ENCODE measurements at regions not wholly inside any gene's neighbourhood (a gene's known extent, or its start where the extent isn't known, plus 50 kb on each side); places are given as distances from the start of the nearest gene placed in this dataset.

DNA sequence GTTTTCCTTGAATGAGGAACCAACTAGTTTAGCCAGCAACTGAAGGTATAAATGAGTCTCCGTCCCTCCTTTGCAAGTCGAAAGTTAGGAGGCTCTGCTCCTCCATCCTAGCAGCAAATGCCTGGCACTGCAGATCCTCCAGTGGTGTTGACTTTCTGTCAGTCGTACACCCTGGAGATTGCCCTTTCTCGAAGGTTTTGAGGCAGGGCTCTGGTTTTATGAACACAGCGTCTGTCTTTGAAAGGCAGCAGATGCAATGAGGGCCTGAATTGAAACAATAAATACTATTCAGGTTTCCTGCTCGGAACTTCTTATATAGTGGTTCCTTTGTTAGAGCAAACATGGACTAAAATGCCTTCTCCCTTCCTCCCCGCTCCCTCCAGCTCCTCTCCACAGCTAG, 284.0 kb downstream of the TMEM38B start:
- Histone ChIP-seq H4K20me1 (ENCODE audit: insufficient read depth) (no peaks in the 10 kb centered on the region), H3K27ac (ENCODE audit: low read length) (no peak overlapping the region), H3K79me2 (replicated peaks; ENCODE audit: insufficient read depth, low read length) (no peaks in the 10 kb centered on the region), H3F3A (ENCODE audit: insufficient read depth, low read length, poor library complexity, severe bottlenecking) (no peaks in the 10 kb centered on the region), H3K4me2 (ENCODE audit: low read length) (no peak overlapping the region), H3K27me3 (ENCODE audit: insufficient read depth, low read depth, low read length) (no peaks in the 10 kb centered on the region), H3K9me3 (ENCODE audit: low read length) (no peaks in the 10 kb centered on the region), H2AFZ (ENCODE audit: low read depth, low read length) (no peak overlapping the region), H3K9me2 (ENCODE audit: insufficient read depth, low read length) (no peaks in the 10 kb centered on the region), H3K4me3 (ENCODE audit: low read length) (no peak overlapping the region), H3K9ac (ENCODE audit: low read length) (no peak overlapping the region), H3K36me3 (ENCODE audit: insufficient read depth, low read length) (no peaks in the 10 kb centered on the region)
- TF ChIP-seq RAD21 (conservative IDR thresholded peaks at IDR 0.05): no peak
- TF ChIP-seq, protein P1, sequence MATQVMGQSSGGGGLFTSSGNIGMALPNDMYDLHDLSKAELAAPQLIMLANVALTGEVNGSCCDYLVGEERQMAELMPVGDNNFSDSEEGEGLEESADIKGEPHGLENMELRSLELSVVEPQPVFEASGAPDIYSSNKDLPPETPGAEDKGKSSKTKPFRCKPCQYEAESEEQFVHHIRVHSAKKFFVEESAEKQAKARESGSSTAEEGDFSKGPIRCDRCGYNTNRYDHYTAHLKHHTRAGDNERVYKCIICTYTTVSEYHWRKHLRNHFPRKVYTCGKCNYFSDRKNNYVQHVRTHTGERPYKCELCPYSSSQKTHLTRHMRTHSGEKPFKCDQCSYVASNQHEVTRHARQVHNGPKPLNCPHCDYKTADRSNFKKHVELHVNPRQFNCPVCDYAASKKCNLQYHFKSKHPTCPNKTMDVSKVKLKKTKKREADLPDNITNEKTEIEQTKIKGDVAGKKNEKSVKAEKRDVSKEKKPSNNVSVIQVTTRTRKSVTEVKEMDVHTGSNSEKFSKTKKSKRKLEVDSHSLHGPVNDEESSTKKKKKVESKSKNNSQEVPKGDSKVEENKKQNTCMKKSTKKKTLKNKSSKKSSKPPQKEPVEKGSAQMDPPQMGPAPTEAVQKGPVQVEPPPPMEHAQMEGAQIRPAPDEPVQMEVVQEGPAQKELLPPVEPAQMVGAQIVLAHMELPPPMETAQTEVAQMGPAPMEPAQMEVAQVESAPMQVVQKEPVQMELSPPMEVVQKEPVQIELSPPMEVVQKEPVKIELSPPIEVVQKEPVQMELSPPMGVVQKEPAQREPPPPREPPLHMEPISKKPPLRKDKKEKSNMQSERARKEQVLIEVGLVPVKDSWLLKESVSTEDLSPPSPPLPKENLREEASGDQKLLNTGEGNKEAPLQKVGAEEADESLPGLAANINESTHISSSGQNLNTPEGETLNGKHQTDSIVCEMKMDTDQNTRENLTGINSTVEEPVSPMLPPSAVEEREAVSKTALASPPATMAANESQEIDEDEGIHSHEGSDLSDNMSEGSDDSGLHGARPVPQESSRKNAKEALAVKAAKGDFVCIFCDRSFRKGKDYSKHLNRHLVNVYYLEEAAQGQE (IDR thresholded peaks at IDR 0.05; ENCODE audit: borderline replicate concordance): no peak

DNA sequence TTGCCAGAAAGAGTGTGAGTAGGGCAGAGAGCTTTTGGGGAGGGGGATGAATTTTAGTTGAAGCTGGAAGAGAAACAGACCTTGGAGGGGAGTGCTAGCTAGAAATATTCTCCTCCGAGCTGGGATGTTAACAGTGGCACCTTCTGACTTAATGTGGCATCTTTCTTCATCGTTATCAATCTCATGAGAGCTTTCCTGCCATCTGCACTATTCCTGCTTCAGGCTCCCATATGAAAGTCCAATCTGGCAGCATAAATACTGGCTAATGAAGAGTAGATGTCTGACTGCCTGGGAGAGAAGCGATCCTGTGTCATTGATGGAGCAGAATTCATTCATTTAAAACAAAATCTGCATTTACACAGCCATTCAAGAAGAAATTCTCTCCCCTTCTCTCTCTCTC, 284.5 kb downstream of the TMEM38B start:
- H3K9me3 ChIP-seq (ENCODE audit: low read length): no peaks in the 10 kb centered on the region
- no peak overlapping the region for H3K9ac ChIP-seq (ENCODE audit: low read length)
- H3K4me3 ChIP-seq (ENCODE audit: low read length): no peak overlapping the region
- H3K9me2 ChIP-seq (ENCODE audit: insufficient read depth, low read length): no peaks in the 10 kb centered on the region
- TF ChIP-seq RAD21 (conservative IDR thresholded peaks at IDR 0.05) (no peak), SMC3 (conservative IDR thresholded peaks at IDR 0.05; ENCODE audit: poor library complexity) (no peak), EP300 (conservative IDR thresholded peaks at IDR 0.05; ENCODE audit: poor library complexity, severe bottlenecking) (no peak), MXI1 (conservative IDR thresholded peaks at IDR 0.05; ENCODE audit: poor library complexity, severe bottlenecking) (no peak), POLR2AphosphoS5 (IDR thresholded peaks at IDR 0.05) (no peak), TAF1 (IDR thresholded peaks at IDR 0.05; ENCODE audit: low read depth) (no peak), EZH2 (IDR thresholded peaks at IDR 0.05; ENCODE audit: borderline replicate concordance, insufficient read depth, low read length, poor library complexity, severe bottlenecking) (no peak)
- TF ChIP-seq, protein P2, sequence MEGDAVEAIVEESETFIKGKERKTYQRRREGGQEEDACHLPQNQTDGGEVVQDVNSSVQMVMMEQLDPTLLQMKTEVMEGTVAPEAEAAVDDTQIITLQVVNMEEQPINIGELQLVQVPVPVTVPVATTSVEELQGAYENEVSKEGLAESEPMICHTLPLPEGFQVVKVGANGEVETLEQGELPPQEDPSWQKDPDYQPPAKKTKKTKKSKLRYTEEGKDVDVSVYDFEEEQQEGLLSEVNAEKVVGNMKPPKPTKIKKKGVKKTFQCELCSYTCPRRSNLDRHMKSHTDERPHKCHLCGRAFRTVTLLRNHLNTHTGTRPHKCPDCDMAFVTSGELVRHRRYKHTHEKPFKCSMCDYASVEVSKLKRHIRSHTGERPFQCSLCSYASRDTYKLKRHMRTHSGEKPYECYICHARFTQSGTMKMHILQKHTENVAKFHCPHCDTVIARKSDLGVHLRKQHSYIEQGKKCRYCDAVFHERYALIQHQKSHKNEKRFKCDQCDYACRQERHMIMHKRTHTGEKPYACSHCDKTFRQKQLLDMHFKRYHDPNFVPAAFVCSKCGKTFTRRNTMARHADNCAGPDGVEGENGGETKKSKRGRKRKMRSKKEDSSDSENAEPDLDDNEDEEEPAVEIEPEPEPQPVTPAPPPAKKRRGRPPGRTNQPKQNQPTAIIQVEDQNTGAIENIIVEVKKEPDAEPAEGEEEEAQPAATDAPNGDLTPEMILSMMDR (IDR thresholded peaks at IDR 0.05; ENCODE audit: poor library complexity, severe bottlenecking): no peak
- TF ChIP-seq, protein P1 (IDR thresholded peaks at IDR 0.05; ENCODE audit: borderline replicate concordance): no peak
- H3K36me3 ChIP-seq (ENCODE audit: insufficient read depth, low read length): no peaks in the 10 kb centered on the region
- H3F3A ChIP-seq (ENCODE audit: insufficient read depth, low read length, poor library complexity, severe bottlenecking): no peaks in the 10 kb centered on the region
- H4K20me1 ChIP-seq (ENCODE audit: insufficient read depth): no peaks in the 10 kb centered on the region
- H2AFZ ChIP-seq (ENCODE audit: low read depth, low read length): no peak overlapping the region
- H3K27me3 ChIP-seq (ENCODE audit: insufficient read depth, low read depth, low read length): no peaks in the 10 kb centered on the region
- H3K27ac ChIP-seq (ENCODE audit: low read length): peak overlapping the region; percentile 18
- no peak overlapping the region for H3K4me2 ChIP-seq (ENCODE audit: low read length)
- no peaks in the 10 kb centered on the region for H3K79me2 ChIP-seq (replicated peaks; ENCODE audit: insufficient read depth, low read length)

Measured in neural cell (in vitro differentiated cells).